ENCODE measurements at regions not wholly inside any gene's neighbourhood (a gene's known extent, or its start where the extent isn't known, plus 50 kb on each side); places are given as distances from the start of the nearest gene placed in this dataset.

- no peaks in the 10 kb centered on the region for H3K36me3 ChIP-seq (ENCODE audit: insufficient read depth)
- H2AFZ ChIP-seq (ENCODE audit: low read depth): no peak overlapping the region
- TF ChIP-seq CTCF (conservative IDR thresholded peaks at IDR 0.05; ENCODE audit: low read depth, low read length): no peak
- H3K4me3 ChIP-seq (IDR thresholded peaks at IDR 0.05; ENCODE audit: insufficient read depth, low read depth, low read length): no peak overlapping the region
- no peak overlapping the region for H3K27ac ChIP-seq
- H3K4me2 ChIP-seq: no peak overlapping the region
- no peaks in the 10 kb centered on the region for H3K27me3 ChIP-seq (ENCODE audit: insufficient read depth, low read depth)
- H3K79me2 ChIP-seq (ENCODE audit: insufficient read depth, low read depth): no peaks in the 10 kb centered on the region
- no peak overlapping the region for H3K9ac ChIP-seq
- no peaks in the 10 kb centered on the region for H3K4me1 ChIP-seq (ENCODE audit: low read depth, poor library complexity, severe bottlenecking)
- H4K20me1 ChIP-seq (ENCODE audit: insufficient read depth): no peaks in the 10 kb centered on the region
These were observed 325.4 kb downstream of the ZFHX3 start for GRCh38 chr16:72722552-72722951.

- H3K79me2 ChIP-seq (ENCODE audit: insufficient read depth, low read depth): no peaks in the 10 kb centered on the region
- H3K9ac ChIP-seq: no peak overlapping the region
- no peak overlapping the region for H3K4me2 ChIP-seq
- H3K27ac ChIP-seq: no peak overlapping the region
- TF ChIP-seq CTCF (conservative IDR thresholded peaks at IDR 0.05; ENCODE audit: low read depth, low read length): no peak
- no peaks in the 10 kb centered on the region for H3K36me3 ChIP-seq (ENCODE audit: insufficient read depth)
- no peaks in the 10 kb centered on the region for H4K20me1 ChIP-seq (ENCODE audit: insufficient read depth)
- no peak overlapping the region for H2AFZ ChIP-seq (ENCODE audit: low read depth)
- no peaks in the 10 kb centered on the region for H3K27me3 ChIP-seq (ENCODE audit: insufficient read depth, low read depth)
- H3K4me3 ChIP-seq (IDR thresholded peaks at IDR 0.05; ENCODE audit: insufficient read depth, low read depth, low read length): no peak overlapping the region
- H3K4me1 ChIP-seq (ENCODE audit: low read depth, poor library complexity, severe bottlenecking): no peaks in the 10 kb centered on the region
These were observed 325.9 kb downstream of the ZFHX3 start for GRCh38 chr16:72721981-72722380.

GRCh38 chr16:72715267-72715666 is 332.7 kb downstream of the ZFHX3 start:
- H2AFZ ChIP-seq (ENCODE audit: low read depth): no peak overlapping the region
- H3K36me3 ChIP-seq (ENCODE audit: insufficient read depth): no peaks in the 10 kb centered on the region
- no peaks in the 10 kb centered on the region for H3K27me3 ChIP-seq (ENCODE audit: insufficient read depth, low read depth)
- H4K20me1 ChIP-seq (ENCODE audit: insufficient read depth): no peaks in the 10 kb centered on the region
- TF ChIP-seq CTCF (conservative IDR thresholded peaks at IDR 0.05; ENCODE audit: low read depth, low read length): no peak
- no peak overlapping the region for H3K27ac ChIP-seq
- H3K9ac ChIP-seq: no peak overlapping the region
- H3K4me3 ChIP-seq (IDR thresholded peaks at IDR 0.05; ENCODE audit: insufficient read depth, low read depth, low read length): no peak overlapping the region
- H3K4me2 ChIP-seq: no peak overlapping the region
- H3K4me1 ChIP-seq (ENCODE audit: low read depth, poor library complexity, severe bottlenecking): no peaks in the 10 kb centered on the region
- no peaks in the 10 kb centered on the region for H3K79me2 ChIP-seq (ENCODE audit: insufficient read depth, low read depth)

- no peak overlapping the region for H2AFZ ChIP-seq (ENCODE audit: low read depth)
- no peaks in the 10 kb centered on the region for H3K79me2 ChIP-seq (ENCODE audit: insufficient read depth, low read depth)
- no peaks in the 10 kb centered on the region for H3K36me3 ChIP-seq (ENCODE audit: insufficient read depth)
- no peak overlapping the region for H3K9ac ChIP-seq
- H3K4me3 ChIP-seq (IDR thresholded peaks at IDR 0.05; ENCODE audit: insufficient read depth, low read depth, low read length): no peak overlapping the region
- H3K4me1 ChIP-seq (ENCODE audit: low read depth, poor library complexity, severe bottlenecking): no peaks in the 10 kb centered on the region
- H3K27ac ChIP-seq: no peak overlapping the region
- H3K4me2 ChIP-seq: no peak overlapping the region
- no peaks in the 10 kb centered on the region for H4K20me1 ChIP-seq (ENCODE audit: insufficient read depth)
- no peak for TF ChIP-seq CTCF (conservative IDR thresholded peaks at IDR 0.05; ENCODE audit: low read depth, low read length)
- H3K27me3 ChIP-seq (ENCODE audit: insufficient read depth, low read depth): no peaks in the 10 kb centered on the region
These were observed 336.1 kb downstream of the ZFHX3 start for GRCh38 chr16:72711823-72712222.

GRCh38 chr16:72705801-72706200 is 342.1 kb downstream of the ZFHX3 start:
- no peaks in the 10 kb centered on the region for H4K20me1 ChIP-seq (ENCODE audit: insufficient read depth)
- H3K27ac ChIP-seq: no peak overlapping the region
- no peak for TF ChIP-seq CTCF (conservative IDR thresholded peaks at IDR 0.05; ENCODE audit: low read depth, low read length)
- H3K4me2 ChIP-seq: no peak overlapping the region
- H3K4me1 ChIP-seq (ENCODE audit: low read depth, poor library complexity, severe bottlenecking): no peaks in the 10 kb centered on the region
- H3K4me3 ChIP-seq (IDR thresholded peaks at IDR 0.05; ENCODE audit: insufficient read depth, low read depth, low read length): no peak overlapping the region
- no peaks in the 10 kb centered on the region for H3K79me2 ChIP-seq (ENCODE audit: insufficient read depth, low read depth)
- H2AFZ ChIP-seq (ENCODE audit: low read depth): no peak overlapping the region
- no peaks in the 10 kb centered on the region for H3K27me3 ChIP-seq (ENCODE audit: insufficient read depth, low read depth)
- no peaks in the 10 kb centered on the region for H3K36me3 ChIP-seq (ENCODE audit: insufficient read depth)
- H3K9ac ChIP-seq: no peak overlapping the region
